ENCODE measurements at regions not wholly inside any gene's neighbourhood (a gene's known extent, or its start where the extent isn't known, plus 50 kb on each side); places are given as distances from the start of the nearest gene placed in this dataset.

DNA sequence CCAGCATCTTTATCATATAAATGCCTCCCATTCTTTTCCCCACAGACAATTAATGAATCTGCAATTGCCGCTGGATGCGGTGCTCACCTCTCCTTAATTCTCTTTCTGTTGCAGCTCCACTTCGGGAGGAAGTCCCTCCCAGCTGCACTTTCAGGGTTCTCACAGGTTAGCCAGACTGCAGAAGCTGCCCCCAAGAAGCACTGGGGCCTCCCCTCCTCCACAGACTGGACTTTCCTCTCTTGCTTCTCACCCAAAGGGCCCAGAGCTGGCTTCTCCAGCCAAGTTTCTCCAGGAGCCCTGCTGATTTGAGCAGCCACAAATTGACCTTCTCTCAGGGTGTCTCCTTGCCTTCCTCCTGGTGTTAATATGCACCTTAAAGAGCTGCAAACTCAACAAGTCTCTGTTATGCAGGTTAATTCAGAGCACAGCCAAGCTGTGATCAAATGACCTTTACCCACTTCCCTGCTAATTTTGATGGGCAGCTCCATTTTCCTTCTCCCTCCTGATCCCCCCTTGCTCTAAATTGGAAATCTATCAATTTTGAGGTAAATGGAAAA is 298.9 kb downstream of the BUD13 start:
- TF ChIP-seq, protein P1, sequence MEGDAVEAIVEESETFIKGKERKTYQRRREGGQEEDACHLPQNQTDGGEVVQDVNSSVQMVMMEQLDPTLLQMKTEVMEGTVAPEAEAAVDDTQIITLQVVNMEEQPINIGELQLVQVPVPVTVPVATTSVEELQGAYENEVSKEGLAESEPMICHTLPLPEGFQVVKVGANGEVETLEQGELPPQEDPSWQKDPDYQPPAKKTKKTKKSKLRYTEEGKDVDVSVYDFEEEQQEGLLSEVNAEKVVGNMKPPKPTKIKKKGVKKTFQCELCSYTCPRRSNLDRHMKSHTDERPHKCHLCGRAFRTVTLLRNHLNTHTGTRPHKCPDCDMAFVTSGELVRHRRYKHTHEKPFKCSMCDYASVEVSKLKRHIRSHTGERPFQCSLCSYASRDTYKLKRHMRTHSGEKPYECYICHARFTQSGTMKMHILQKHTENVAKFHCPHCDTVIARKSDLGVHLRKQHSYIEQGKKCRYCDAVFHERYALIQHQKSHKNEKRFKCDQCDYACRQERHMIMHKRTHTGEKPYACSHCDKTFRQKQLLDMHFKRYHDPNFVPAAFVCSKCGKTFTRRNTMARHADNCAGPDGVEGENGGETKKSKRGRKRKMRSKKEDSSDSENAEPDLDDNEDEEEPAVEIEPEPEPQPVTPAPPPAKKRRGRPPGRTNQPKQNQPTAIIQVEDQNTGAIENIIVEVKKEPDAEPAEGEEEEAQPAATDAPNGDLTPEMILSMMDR (conservative IDR thresholded peaks at IDR 0.05 in 1 of 2, IDR thresholded peaks at IDR 0.05 in 1 of 2; ENCODE audit: extremely low read depth in 1 of 2, insufficient read depth in 1 of 2, low read depth in 1 of 2, low read length in 2 of 2), result no peak
- no peak for TF ChIP-seq EZH2 (IDR thresholded peaks at IDR 0.05; ENCODE audit: borderline replicate concordance, low read length)

Measured in mammary epithelial cell (primary cell).